Neural progenitor cell (in vitro differentiated cells): ENCODE measurements at regions not wholly inside any gene's neighbourhood (a gene's known extent, or its start where the extent isn't known, plus 50 kb on each side); places are given as distances from the start of the nearest gene placed in this dataset.

Experiments used
- CTCF ChIP-seq: fragments of 200-600 bp; sonication (generic); IDR thresholded peaks from 2 replicates; pipeline ENCODE4 v1.5.1; 2017; ENCODE audit warnings: antibody characterized with exemption, mild to moderate bottlenecking
- EZH2 ChIP-seq: fragments of 200-600 bp; sonication (generic); IDR thresholded peaks from 2 replicates; pipeline ENCODE4 v1.6.1; 2017; ENCODE audit warnings: antibody characterized with exemption, mild to moderate bottlenecking, moderate library complexity
- EZH2phosphoT487 ChIP-seq: fragments of 200-600 bp; sonication (generic); IDR thresholded peaks from 2 replicates; pipeline ENCODE4 v1.6.1; 2017; ENCODE audit warnings: antibody characterized with exemption

- no peak for TF ChIP-seq CTCF
- no peak for TF ChIP-seq EZH2
- TF ChIP-seq EZH2phosphoT487 = no peak
Measured at GRCh38 chr7:67655168-67655567, 658.5 kb downstream of the TYW1 start.
